ENCODE measurements at regions not wholly inside any gene's neighbourhood (a gene's known extent, or its start where the extent isn't known, plus 50 kb on each side); places are given as distances from the start of the nearest gene placed in this dataset.
A peak's percentile ranks its signal among the peaks of the same experiment; 100 is the strongest.
"Not testable (repeated sequence)": the region's sequence is repeated elsewhere in the genome, so short reads cannot be mapped to it uniquely, and the experiment has no call there.

DNA sequence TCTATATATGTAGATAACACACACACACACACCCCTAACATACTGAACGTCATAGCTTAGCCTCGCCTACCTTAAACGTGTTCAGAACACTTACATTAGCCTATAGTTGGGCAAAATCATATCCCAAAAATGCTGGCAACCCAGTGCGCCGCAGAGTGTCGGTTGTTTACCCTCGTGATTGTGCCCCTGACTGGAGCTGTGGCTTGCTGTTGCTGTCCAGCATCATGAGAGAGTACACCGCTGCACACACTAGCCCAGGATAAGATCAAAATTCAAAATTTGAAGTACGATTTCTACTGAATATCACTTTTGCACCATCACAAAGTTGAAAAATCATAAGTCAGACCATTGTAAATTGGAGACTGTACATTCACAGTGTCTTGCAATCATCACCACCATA is 73.1 kb upstream of the COG2 start:
- DNase-seq (ENCODE audit: low read depth) = no peak
- TF ChIP-seq, protein P1, sequence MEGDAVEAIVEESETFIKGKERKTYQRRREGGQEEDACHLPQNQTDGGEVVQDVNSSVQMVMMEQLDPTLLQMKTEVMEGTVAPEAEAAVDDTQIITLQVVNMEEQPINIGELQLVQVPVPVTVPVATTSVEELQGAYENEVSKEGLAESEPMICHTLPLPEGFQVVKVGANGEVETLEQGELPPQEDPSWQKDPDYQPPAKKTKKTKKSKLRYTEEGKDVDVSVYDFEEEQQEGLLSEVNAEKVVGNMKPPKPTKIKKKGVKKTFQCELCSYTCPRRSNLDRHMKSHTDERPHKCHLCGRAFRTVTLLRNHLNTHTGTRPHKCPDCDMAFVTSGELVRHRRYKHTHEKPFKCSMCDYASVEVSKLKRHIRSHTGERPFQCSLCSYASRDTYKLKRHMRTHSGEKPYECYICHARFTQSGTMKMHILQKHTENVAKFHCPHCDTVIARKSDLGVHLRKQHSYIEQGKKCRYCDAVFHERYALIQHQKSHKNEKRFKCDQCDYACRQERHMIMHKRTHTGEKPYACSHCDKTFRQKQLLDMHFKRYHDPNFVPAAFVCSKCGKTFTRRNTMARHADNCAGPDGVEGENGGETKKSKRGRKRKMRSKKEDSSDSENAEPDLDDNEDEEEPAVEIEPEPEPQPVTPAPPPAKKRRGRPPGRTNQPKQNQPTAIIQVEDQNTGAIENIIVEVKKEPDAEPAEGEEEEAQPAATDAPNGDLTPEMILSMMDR (conservative IDR thresholded peaks at IDR 0.05; ENCODE audit: low read depth, low read length) = no peak
- H3K4me3 ChIP-seq (ENCODE audit: low read length) = no peak overlapping the region

DNA sequence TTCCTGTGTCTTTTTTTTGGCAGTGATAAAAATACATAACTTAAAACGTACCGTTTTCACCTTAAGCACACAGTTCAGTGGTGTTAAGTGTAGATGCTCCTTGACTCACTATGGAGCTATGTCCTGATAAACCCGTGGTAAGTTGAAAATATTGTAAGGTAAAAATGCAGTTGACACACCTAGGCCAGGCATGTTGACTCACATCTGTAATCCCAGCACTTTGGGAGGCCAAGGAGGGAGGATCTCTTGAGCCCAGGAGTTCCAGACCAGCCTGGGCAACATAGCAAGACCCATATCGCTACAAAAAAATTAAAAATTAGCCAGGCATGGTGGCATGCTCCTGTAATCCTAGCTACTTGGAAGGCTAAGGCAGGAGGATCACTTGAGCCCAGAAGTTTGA is 73.6 kb upstream of the COG2 start:
- no peak for DNase-seq (ENCODE audit: low read depth)
- TF ChIP-seq, protein P1 (conservative IDR thresholded peaks at IDR 0.05; ENCODE audit: low read depth, low read length) = no peak
- H3K4me3 ChIP-seq (ENCODE audit: low read length) = no peak overlapping the region

DNA sequence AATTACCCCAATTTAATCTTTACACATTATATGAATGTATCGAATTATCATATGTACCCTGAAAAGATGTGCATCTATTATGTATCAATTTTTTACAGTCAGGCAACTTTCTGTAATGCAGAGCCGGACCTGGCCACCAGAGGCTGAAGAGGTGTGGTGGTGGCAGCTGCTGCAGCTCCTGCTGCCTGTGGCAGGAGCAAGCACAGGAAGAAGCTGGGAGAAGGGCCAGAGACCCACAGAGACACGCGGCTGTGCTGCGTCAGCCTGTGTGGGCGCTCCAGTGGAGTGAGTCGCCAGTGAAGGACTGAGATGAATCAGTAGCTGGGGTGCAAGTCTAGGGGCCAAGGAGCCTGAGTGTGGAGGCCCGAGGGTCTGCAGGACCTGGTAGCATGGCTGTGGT is 74.3 kb upstream of the COG2 start:
- TF ChIP-seq, protein P1 (conservative IDR thresholded peaks at IDR 0.05; ENCODE audit: low read depth, low read length) = peak; percentile 19
- no peak for DNase-seq (ENCODE audit: low read depth)
- no peak overlapping the region for H3K4me3 ChIP-seq (ENCODE audit: low read length)

DNA sequence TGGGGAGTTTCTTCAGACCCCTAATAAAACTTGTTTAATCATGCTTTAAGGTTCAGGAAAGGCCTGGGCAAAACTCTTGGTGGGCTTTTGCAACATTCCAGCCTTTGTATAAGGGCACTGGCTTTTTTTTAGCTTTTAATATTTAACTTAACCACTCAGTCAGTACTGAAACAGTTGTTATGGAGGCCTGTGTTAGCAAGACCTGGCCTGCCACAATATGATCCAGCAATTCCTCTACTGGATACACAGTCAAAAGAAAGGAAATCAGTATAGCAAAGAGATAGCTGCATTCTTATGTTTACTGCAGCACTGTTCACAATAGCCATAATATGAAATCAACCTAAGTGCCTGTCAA is 75.1 kb upstream of the COG2 start:
- TF ChIP-seq, protein P1 (conservative IDR thresholded peaks at IDR 0.05; ENCODE audit: low read depth, low read length) = no peak
- no peak for DNase-seq (ENCODE audit: low read depth)
- H3K4me3 ChIP-seq (ENCODE audit: low read length) = no peak overlapping the region

DNA sequence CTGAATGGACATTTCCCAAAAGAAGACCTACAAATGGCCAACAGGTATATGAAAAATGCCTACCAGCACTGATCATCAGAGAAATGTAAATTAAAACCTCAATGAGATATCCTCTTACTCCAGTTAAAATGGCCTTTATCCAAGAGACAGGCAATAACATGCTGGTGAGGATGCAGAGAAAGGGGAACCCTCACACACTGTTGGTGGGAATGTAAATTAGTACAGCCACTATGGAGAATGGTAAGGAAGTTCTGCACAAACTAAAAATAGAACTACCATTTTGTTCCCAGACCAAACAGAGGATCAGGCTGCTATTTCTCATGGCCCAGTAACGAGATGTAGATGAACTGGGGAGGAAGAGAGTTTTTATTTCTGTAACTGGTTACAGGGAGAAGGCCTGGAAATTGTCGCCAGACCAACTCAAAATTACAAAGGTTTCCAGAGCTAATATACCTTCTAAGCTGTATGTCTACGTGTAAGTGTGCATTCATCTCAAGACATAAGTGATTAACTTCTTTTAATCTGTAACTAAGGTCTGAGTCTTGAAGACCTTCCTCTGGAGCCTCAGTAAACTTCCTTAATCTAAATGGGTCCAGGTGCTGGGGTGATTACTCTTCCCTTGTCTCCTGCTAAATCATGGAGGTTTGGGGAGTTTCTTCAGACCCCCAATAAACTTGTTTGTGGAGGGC is 75.6 kb upstream of the COG2 start:
- DNase-seq (ENCODE audit: low read depth); H3K4me3 ChIP-seq (ENCODE audit: low read length): not testable (repeated sequence)

DNA sequence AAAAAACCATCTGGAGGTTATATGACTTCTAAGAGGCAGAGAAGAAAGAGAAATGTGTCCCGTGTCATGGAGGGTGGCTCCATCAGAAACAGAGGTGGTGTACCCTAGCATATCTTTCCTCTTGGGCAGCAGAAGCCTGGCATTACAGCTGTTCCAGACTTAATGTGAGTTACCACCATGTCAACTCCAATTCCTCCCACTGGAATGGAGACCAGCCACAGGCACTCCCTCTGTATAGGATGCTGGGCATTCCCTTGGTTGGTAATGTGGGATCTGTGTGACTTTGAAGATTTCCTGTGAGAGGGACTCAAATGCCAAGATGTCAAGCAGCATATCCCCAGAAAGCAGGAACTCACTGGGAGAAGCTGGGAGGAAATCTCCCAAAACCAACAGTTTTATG is 77.1 kb upstream of the COG2 start:
- TF ChIP-seq, protein P1 (conservative IDR thresholded peaks at IDR 0.05; ENCODE audit: low read depth, low read length) = no peak
- no peak for DNase-seq (ENCODE audit: low read depth)
- no peak overlapping the region for H3K4me3 ChIP-seq (ENCODE audit: low read length)

DNA sequence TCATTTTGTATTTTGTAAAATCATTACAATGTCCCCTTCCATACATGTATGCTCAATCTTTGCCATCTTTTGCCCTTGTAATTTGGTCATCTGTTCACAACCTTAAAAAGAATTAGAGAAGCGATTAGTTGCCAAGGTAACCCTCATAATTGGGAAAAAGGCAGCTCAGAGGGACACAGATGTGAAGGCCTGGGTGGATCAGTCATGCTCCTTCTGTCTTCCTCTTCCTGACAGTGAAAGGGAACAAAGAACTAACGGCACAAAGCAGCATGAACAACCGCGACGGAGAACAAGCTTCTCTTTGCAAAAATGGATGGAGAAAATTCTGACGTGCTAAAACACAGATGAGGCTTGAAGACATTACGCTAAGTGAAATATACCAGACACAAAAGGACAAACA is 78.7 kb upstream of the COG2 start:
- no peak for DNase-seq (ENCODE audit: low read depth)
- TF ChIP-seq, protein P1 (conservative IDR thresholded peaks at IDR 0.05; ENCODE audit: low read depth, low read length) = no peak
- H3K4me3 ChIP-seq (ENCODE audit: low read length) = no peak overlapping the region

DNA sequence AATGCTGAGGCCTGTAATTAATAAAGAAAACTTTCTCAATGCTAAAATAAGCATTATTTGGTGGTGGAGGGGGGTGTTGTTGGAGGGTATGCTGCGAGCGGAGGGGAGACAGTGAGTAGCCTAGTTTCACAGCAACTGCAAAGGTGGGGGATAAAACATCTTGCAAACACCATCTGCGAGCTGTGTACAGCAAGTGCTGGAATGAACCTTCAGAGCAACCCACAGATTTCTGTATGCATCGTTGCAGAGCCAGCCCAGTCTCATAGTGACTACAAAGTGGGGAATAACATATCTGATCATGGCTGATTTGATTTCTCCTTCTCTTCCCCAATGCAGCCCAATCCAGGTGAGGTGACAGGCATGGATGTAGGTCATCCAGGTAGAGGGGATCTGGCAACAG is 80.7 kb upstream of the COG2 start:
- no peak for DNase-seq (ENCODE audit: low read depth)
- H3K4me3 ChIP-seq (ENCODE audit: low read length) = no peak overlapping the region
- TF ChIP-seq, protein P1 (conservative IDR thresholded peaks at IDR 0.05; ENCODE audit: low read depth, low read length) = no peak
